SU-DHL-6 (cell line): ENCODE measurements at regions not wholly inside any gene's neighbourhood (a gene's known extent, or its start where the extent isn't known, plus 50 kb on each side); places are given as distances from the start of the nearest gene placed in this dataset.
"Not testable (repeated sequence)": the region's sequence is repeated elsewhere in the genome, so short reads cannot be mapped to it uniquely, and the experiment has no call there.

ENCODE experiments used
- H2AFZ ChIP-seq: fragments of 200-600 bp; sonication (generic); 2 replicates; pipeline ENCODE4 v1.6.1; 2014; ENCODE audit warnings: low read depth, mild to moderate bottlenecking, moderate library complexity, mixed read lengths, antibody characterized with exemption, low read length; ENCODE audit not compliant: severe bottlenecking
- H3F3A ChIP-seq: fragments of 200-600 bp; shearing (Covaris generic); 2 replicates; pipeline ENCODE4 v1.6.0; 2016; ENCODE audit warnings: antibody characterized with exemption, mild to moderate bottlenecking; ENCODE audit not compliant: insufficient read depth
- H3K27ac ChIP-seq: fragments of 200-600 bp; sonication (generic); 2 replicates; pipeline ENCODE4 v1.5.1; 2016; ENCODE audit warnings: low read depth, mild to moderate bottlenecking, low read length, moderate library complexity, mixed read lengths
- H3K27me3 ChIP-seq: fragments of 200-600 bp; sonication (generic), shearing (Covaris generic); 2 replicates; pipeline ENCODE4 v1.6.0; 2014; ENCODE audit warnings: mild to moderate bottlenecking, low read length
- H3K36me3 ChIP-seq: fragments of 200-600 bp; sonication (generic); 2 replicates; pipeline ENCODE4 v1.6.1; 2014; ENCODE audit warnings: mild to moderate bottlenecking, low read length, mixed read lengths
- H3K4me2 ChIP-seq: fragments of 300-600, 200-600 bp; shearing (Covaris generic), sonication (generic); 2 replicates; pipeline ENCODE4 v1.6.0; 2014; ENCODE audit warnings: low read length, low read depth, mild to moderate bottlenecking; ENCODE audit not compliant: poor library complexity, severe bottlenecking
- H3K4me3 ChIP-seq: fragments of 200-600 bp; sonication (generic); 2 replicates; pipeline ENCODE4 v1.5.1; 2014; ENCODE audit warnings: antibody characterized with exemption, low read length, mild to moderate bottlenecking, mixed read lengths; ENCODE audit not compliant: insufficient read depth, poor library complexity, severe bottlenecking
- H3K79me2 ChIP-seq: fragments of 200-600 bp; sonication (generic); 2 replicates; pipeline ENCODE4 v1.6.1; 2014; ENCODE audit warnings: mild to moderate bottlenecking, low read length, moderate library complexity; ENCODE audit not compliant: insufficient read depth
- H3K9ac ChIP-seq: fragments of 200-600 bp; sonication (generic); 2 replicates; pipeline ENCODE4 v1.7.0; 2014; ENCODE audit warnings: mild to moderate bottlenecking, low read length
- H3K9me2 ChIP-seq: fragments of 200-600 bp; sonication (generic); replicated peaks from 2 replicates; pipeline ENCODE4 v1.6.1; 2014; ENCODE audit warnings: low read length; ENCODE audit not compliant: insufficient read depth
- H3K9me3 ChIP-seq: fragments of 200-600 bp; sonication (generic); 2 replicates; pipeline ENCODE4 v1.6.1; 2014; ENCODE audit warnings: low read length, mixed read lengths; ENCODE audit not compliant: insufficient read depth
- H4K20me1 ChIP-seq: fragments of 200-600 bp; sonication (generic); 2 replicates; pipeline ENCODE4 v1.6.1; 2014; ENCODE audit warnings: low read depth, mild to moderate bottlenecking, antibody characterized with exemption, low read length, moderate library complexity, mixed read lengths
- CTCF ChIP-seq: fragments of 200-600 bp; sonication (generic); IDR thresholded peaks from one replicate; pipeline ENCODE4 v1.5.1; 2017; ENCODE audit warnings: antibody characterized with exemption, mild to moderate bottlenecking, low read length, moderate library complexity; ENCODE audit not compliant: insufficient read depth, poor library complexity, severe bottlenecking
- EZH2phosphoT487 ChIP-seq: fragments of 200-600 bp; sonication (generic), shearing (Covaris generic); conservative IDR thresholded peaks from 2 replicates; pipeline ENCODE4 v1.6.1; 2018; ENCODE audit warnings: mild to moderate bottlenecking, antibody characterized with exemption, low read length, moderate library complexity, mixed read lengths

GRCh38 chr14:21820631-21821030 lies 147.0 kb upstream of the OR4E1 start:
- Histone ChIP-seq H3K4me3 (no peak overlapping the region), H3K4me2 (no peak overlapping the region), H3K27ac (no peak overlapping the region), H3K36me3 (no peaks in the 10 kb centered on the region), H3K27me3 (no peaks in the 10 kb centered on the region), H3K9me3 (no peaks in the 10 kb centered on the region), H4K20me1 (no peaks in the 10 kb centered on the region), H3K9ac (no peak overlapping the region), H3K9me2 (no peaks in the 10 kb centered on the region), H3F3A (no peaks in the 10 kb centered on the region), H2AFZ (no peak overlapping the region), H3K79me2 (no peaks in the 10 kb centered on the region)
- no peak for TF ChIP-seq CTCF
- no peak for TF ChIP-seq EZH2phosphoT487

- not testable (repeated sequence) for H3K27me3 ChIP-seq, H3K79me2 ChIP-seq, H3K27ac ChIP-seq, H3K9me2 ChIP-seq, H3K36me3 ChIP-seq, H3K9me3 ChIP-seq, H2AFZ ChIP-seq, H3K9ac ChIP-seq, H3K4me3 ChIP-seq, H3F3A ChIP-seq, H4K20me1 ChIP-seq, H3K4me2 ChIP-seq
Measured at GRCh38 chr14:21819891-21820290, 146.3 kb upstream of the OR4E1 start.

- not testable (repeated sequence) for H3F3A ChIP-seq, H3K27ac ChIP-seq, H3K4me2 ChIP-seq, H3K4me3 ChIP-seq, H3K36me3 ChIP-seq, H3K27me3 ChIP-seq, H3K9me3 ChIP-seq, H3K9me2 ChIP-seq, H2AFZ ChIP-seq, H3K79me2 ChIP-seq, H3K9ac ChIP-seq, H4K20me1 ChIP-seq
Measured at GRCh38 chr14:21817010-21817409, 143.4 kb upstream of the OR4E1 start.

GRCh38 chr14:21807975-21808374 lies 134.4 kb upstream of the OR4E1 start:
- H4K20me1 ChIP-seq, result no peaks in the 10 kb centered on the region
- H3K9me3 ChIP-seq, result no peaks in the 10 kb centered on the region

More at GRCh38 chr14:21807975-21808374, 134.4 kb upstream of the OR4E1 start:
- Histone ChIP-seq H3K9ac (no peak overlapping the region), H3K4me2 (no peak overlapping the region), H3K27me3 (no peaks in the 10 kb centered on the region), H3K36me3 (no peaks in the 10 kb centered on the region), H3F3A (no peaks in the 10 kb centered on the region), H3K4me3 (no peak overlapping the region), H3K9me2 (no peaks in the 10 kb centered on the region), H3K27ac (no peak overlapping the region), H3K79me2 (no peaks in the 10 kb centered on the region), H2AFZ (no peak overlapping the region)
- TF ChIP-seq EZH2phosphoT487 (no peak), CTCF (no peak)
